H9 (cell line): ENCODE measurements at regions not wholly inside any gene's neighbourhood (a gene's known extent, or its start where the extent isn't known, plus 50 kb on each side); places are given as distances from the start of the nearest gene placed in this dataset.

Experiments
- DNase-seq: peaks from one replicate; pipeline ENCODE4 v3.0.0-alpha.2; 2017
- H2AFZ ChIP-seq: one replicate; pipeline ENCODE4 v1.6.1; 2013; ENCODE audit warnings: mild to moderate bottlenecking, low read length, control low read depth, moderate library complexity
- H2AK5ac ChIP-seq: 2 replicates; pipeline ENCODE4 v1.6.1; 2013; ENCODE audit warnings: low read length, control low read depth, mixed read lengths; ENCODE audit not compliant: insufficient read length
- H2BK120ac ChIP-seq: one replicate; pipeline ENCODE4 v1.6.1; 2013; ENCODE audit warnings: low read depth, mild to moderate bottlenecking, low read length, control low read depth, inconsistent platforms; ENCODE audit not compliant: poor library complexity, severe bottlenecking
- H2BK12ac ChIP-seq: 2 replicates; pipeline ENCODE4 v1.6.1; 2013; ENCODE audit warnings: low read length, control low read depth, mixed read lengths, low read depth; ENCODE audit not compliant: insufficient read length
- H2BK15ac ChIP-seq: 2 replicates; pipeline ENCODE4 v1.6.1; 2013; ENCODE audit warnings: low read depth, low read length, control low read depth
- H2BK20ac ChIP-seq: one replicate; pipeline ENCODE4 v1.6.1; 2013; ENCODE audit warnings: low read depth, mild to moderate bottlenecking, low read length, control low read depth, inconsistent platforms; ENCODE audit not compliant: poor library complexity, severe bottlenecking
- H2BK5ac ChIP-seq: 2 replicates; pipeline ENCODE4 v1.6.1; 2013; ENCODE audit warnings: low read length, control low read depth, mixed read lengths; ENCODE audit not compliant: insufficient read length
- H3K14ac ChIP-seq: 2 replicates; pipeline ENCODE4 v1.6.1; 2013; ENCODE audit warnings: low read length, control low read depth; ENCODE audit not compliant: insufficient read depth
- H3K18ac ChIP-seq: 2 replicates; pipeline ENCODE4 v1.6.1; 2013; ENCODE audit warnings: low read depth, mild to moderate bottlenecking, mixed read lengths, low read length, control low read depth; ENCODE audit not compliant: insufficient read length
- H3K23ac ChIP-seq: 2 replicates; pipeline ENCODE4 v1.6.1; 2013; ENCODE audit warnings: low read length, control low read depth, mixed read lengths, low read depth; ENCODE audit not compliant: insufficient read length
- H3K23me2 ChIP-seq: 2 replicates; pipeline ENCODE4 v1.6.1; 2013; ENCODE audit warnings: low read depth, mild to moderate bottlenecking, mixed read lengths, low read length, control low read depth; ENCODE audit not compliant: insufficient read length, poor library complexity, severe bottlenecking
- H3K27ac ChIP-seq: 2 replicates; pipeline ENCODE4 v1.5.1; 2013; ENCODE audit warnings: low read length, control low read depth, mixed read lengths, low read depth; ENCODE audit not compliant: insufficient read length
- H3K27me3 ChIP-seq: 2 replicates; pipeline ENCODE4 v1.6.1; 2013; ENCODE audit warnings: low read length, control low read depth, inconsistent platforms; ENCODE audit not compliant: insufficient read depth
- H3K4ac ChIP-seq: 2 replicates; pipeline ENCODE4 v1.6.1; 2013; ENCODE audit warnings: low read depth, mild to moderate bottlenecking, control low read depth, inconsistent platforms, low read length, moderate library complexity
- H3K4me1 ChIP-seq: 2 replicates; pipeline ENCODE4 v1.6.1; 2013; ENCODE audit warnings: low read length, control low read depth, inconsistent platforms; ENCODE audit not compliant: insufficient read depth
- H3K4me2 ChIP-seq: 2 replicates; pipeline ENCODE4 v1.6.1; 2013; ENCODE audit warnings: low read length, control low read depth, mixed read lengths; ENCODE audit not compliant: insufficient read length, insufficient read depth
- H3K56ac ChIP-seq: 2 replicates; pipeline ENCODE4 v1.6.1; 2013; ENCODE audit warnings: low read depth, mild to moderate bottlenecking, mixed read lengths, low read length, control low read depth; ENCODE audit not compliant: insufficient read length
- H3K79me1 ChIP-seq: 2 replicates; pipeline ENCODE4 v1.6.1; 2013; ENCODE audit warnings: low read depth, mild to moderate bottlenecking, moderate library complexity, low read length, control low read depth, inconsistent platforms; ENCODE audit not compliant: insufficient read depth, poor library complexity, severe bottlenecking
- H3K79me2 ChIP-seq: 2 replicates; pipeline ENCODE4 v1.6.1; 2013; ENCODE audit warnings: low read length, control low read depth, inconsistent platforms; ENCODE audit not compliant: insufficient read depth
- H3K9ac ChIP-seq: 2 replicates; pipeline ENCODE4 v1.6.1; 2013; ENCODE audit warnings: low read length, control low read depth, mixed read lengths; ENCODE audit not compliant: insufficient read length; ENCODE audit errors: extremely low read depth
- H3K9me3 ChIP-seq: one replicate; pipeline ENCODE4 v1.6.1; 2013; ENCODE audit warnings: low read depth, low read length, inconsistent platforms; ENCODE audit not compliant: control insufficient read depth
- H3T11ph ChIP-seq: one replicate; pipeline ENCODE4 v1.6.1; 2013; ENCODE audit warnings: mild to moderate bottlenecking, low read length, control low read depth, inconsistent platforms
- H4K20me1 ChIP-seq: one replicate; pipeline ENCODE4 v1.6.1; 2013; ENCODE audit not compliant: control insufficient read depth, insufficient read length, insufficient read depth
- H4K5ac ChIP-seq: 2 replicates; pipeline ENCODE4 v1.6.1; 2013; ENCODE audit warnings: low read depth, mild to moderate bottlenecking, mixed read lengths, low read length, control low read depth; ENCODE audit not compliant: insufficient read length
- H4K8ac ChIP-seq: replicated peaks from 2 replicates; pipeline ENCODE4 v1.6.1; 2013; ENCODE audit warnings: low read length, control low read depth, mixed read lengths, low read depth; ENCODE audit not compliant: insufficient read length
- H4K91ac ChIP-seq: 2 replicates; pipeline ENCODE4 v1.6.1; 2013; ENCODE audit warnings: low read depth, mild to moderate bottlenecking, moderate library complexity, mixed read lengths, low read length, control low read depth; ENCODE audit not compliant: insufficient read length
- H3K27ac Mint-ChIP-seq, 3 experiments: 2 replicates in 2 of 3; 3 replicates in 1 of 3; pipeline ENCODE4 v1.8.0; 2020 to 2021; ENCODE audit warnings: mixed read lengths in 3 of 3, mild to moderate bottlenecking in 1 of 3, moderate library complexity in 1 of 3
- H3K27me3 Mint-ChIP-seq: 2 replicates; pipeline ENCODE4 v1.8.0; 2021; ENCODE audit warnings: low read depth, mild to moderate bottlenecking, moderate library complexity, mixed read lengths
- H3K36me3 Mint-ChIP-seq, 3 experiments: 2 replicates in 2 of 3; 3 replicates in 1 of 3; pipeline ENCODE4 v1.8.0; 2020 to 2021; ENCODE audit warnings: low read depth in 3 of 3, mixed read lengths in 3 of 3; ENCODE audit not compliant: insufficient read depth in 1 of 3
- H3K4me1 Mint-ChIP-seq, 2 experiments: 2 replicates each; pipeline ENCODE4 v1.8.0; 2020; ENCODE audit warnings: mixed read lengths in 2 of 2
- H3K4me3 Mint-ChIP-seq, 2 experiments: 2 replicates in 1 of 2; 3 replicates in 1 of 2; pipeline ENCODE4 v1.8.0; 2020 to 2021; ENCODE audit warnings: mild to moderate bottlenecking in 2 of 2, mixed read lengths in 2 of 2, moderate library complexity in 1 of 2
- H3K9me3 Mint-ChIP-seq, 2 experiments: 2 replicates in 1 of 2; 3 replicates in 1 of 2; pipeline ENCODE4 v1.8.0; 2020; ENCODE audit warnings: mild to moderate bottlenecking in 2 of 2, mixed read lengths in 2 of 2, moderate library complexity in 1 of 2
- WGBS: extraction: QIAGEN DNeasy Blood & Tissue Kit; methylation state at CpG from one replicate; pipeline ENCODE4 v1.1.7; 2013; ENCODE audit warnings: missing lambda C conversion rate, low lambda C conversion rate, mixed read lengths; ENCODE audit not compliant: insufficient read length; ENCODE audit errors: extremely low coverage; 5-methylcytosine and 5-hydroxymethylcytosine counted together
- TF ChIP-seq, protein P1 (sequence below): fragments of 200-600 bp; sonication (generic); conservative IDR thresholded peaks from 3 replicates; pipeline ENCODE4 v1.8.0; 2021; ENCODE audit warnings: antibody characterized with exemption, mild to moderate bottlenecking

DNA sequence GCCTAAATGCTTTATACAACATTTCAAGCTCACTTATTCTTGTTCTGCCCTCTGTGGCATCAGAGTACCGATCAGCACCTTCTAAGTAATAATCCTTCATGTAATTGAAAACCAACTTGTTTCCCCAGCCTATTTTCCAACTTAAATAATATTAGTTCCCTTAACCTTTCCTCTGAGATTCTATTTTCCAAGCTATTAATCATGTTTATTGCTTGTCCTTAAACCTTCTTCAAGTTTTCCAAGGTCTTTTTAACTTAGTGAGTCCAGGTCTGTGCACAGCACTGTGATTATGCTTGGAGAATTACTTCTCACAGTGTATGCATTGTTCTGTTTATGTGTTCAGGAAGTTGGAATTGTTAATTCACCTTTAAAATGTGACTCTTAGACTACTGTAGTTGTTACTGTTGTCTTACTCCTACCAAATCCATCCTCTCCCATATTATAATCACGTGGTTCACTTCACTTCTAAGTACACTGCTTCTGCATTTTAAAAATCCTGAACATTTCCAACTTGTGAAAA is 1039.3 kb upstream of the FOXG1 start:
- no peaks in the 10 kb centered on the region for H3K4me1 ChIP-seq
- no peak overlapping the region for H3K4ac ChIP-seq
- no peak overlapping the region for H3K18ac ChIP-seq
- H3K9ac ChIP-seq = no peak overlapping the region
- H2BK20ac ChIP-seq = no peak overlapping the region
- no peak overlapping the region for H2BK12ac ChIP-seq
- H3T11ph ChIP-seq = no peak overlapping the region
- H3K27ac ChIP-seq = no peak overlapping the region
- no peaks in the 10 kb centered on the region for H3K9me3 ChIP-seq
- no peak overlapping the region for H3K23ac ChIP-seq
- H2AK5ac ChIP-seq = no peak overlapping the region
- H3K14ac ChIP-seq = no peak overlapping the region
- no peak overlapping the region for H4K91ac ChIP-seq
- H4K8ac ChIP-seq = no peak overlapping the region
- no peaks in the 10 kb centered on the region for H3K27me3 ChIP-seq
- H2BK5ac ChIP-seq = no peak overlapping the region
- H3K27me3 Mint-ChIP-seq = no peaks in the 10 kb centered on the region
- H3K4me3 Mint-ChIP-seq = no peak overlapping the region
- H3K4me2 ChIP-seq = no peak overlapping the region
- H3K27ac Mint-ChIP-seq = no peak overlapping the region
- no peak overlapping the region for H3K56ac ChIP-seq
- no peaks in the 10 kb centered on the region for H3K79me2 ChIP-seq
- H2BK15ac ChIP-seq = no peak overlapping the region
- TF ChIP-seq, protein P1, sequence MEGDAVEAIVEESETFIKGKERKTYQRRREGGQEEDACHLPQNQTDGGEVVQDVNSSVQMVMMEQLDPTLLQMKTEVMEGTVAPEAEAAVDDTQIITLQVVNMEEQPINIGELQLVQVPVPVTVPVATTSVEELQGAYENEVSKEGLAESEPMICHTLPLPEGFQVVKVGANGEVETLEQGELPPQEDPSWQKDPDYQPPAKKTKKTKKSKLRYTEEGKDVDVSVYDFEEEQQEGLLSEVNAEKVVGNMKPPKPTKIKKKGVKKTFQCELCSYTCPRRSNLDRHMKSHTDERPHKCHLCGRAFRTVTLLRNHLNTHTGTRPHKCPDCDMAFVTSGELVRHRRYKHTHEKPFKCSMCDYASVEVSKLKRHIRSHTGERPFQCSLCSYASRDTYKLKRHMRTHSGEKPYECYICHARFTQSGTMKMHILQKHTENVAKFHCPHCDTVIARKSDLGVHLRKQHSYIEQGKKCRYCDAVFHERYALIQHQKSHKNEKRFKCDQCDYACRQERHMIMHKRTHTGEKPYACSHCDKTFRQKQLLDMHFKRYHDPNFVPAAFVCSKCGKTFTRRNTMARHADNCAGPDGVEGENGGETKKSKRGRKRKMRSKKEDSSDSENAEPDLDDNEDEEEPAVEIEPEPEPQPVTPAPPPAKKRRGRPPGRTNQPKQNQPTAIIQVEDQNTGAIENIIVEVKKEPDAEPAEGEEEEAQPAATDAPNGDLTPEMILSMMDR = no peak
- H3K9me3 Mint-ChIP-seq = no peaks in the 10 kb centered on the region
- no peaks in the 10 kb centered on the region for H4K20me1 ChIP-seq
- peaks cover 5 to 8% of the 10 kb centered on the region in 2 experiments for H3K4me1 Mint-ChIP-seq
- no peaks in the 10 kb centered on the region for H3K36me3 Mint-ChIP-seq
- H4K5ac ChIP-seq = no peak overlapping the region
- no peaks in the 10 kb centered on the region for H3K79me1 ChIP-seq
- no peak overlapping the region for H2BK120ac ChIP-seq
- WGBS = no CpG with 5 or more reads among the region's 2 CpGs
- no peak for DNase-seq
- no peaks in the 10 kb centered on the region for H3K23me2 ChIP-seq
- H2AFZ ChIP-seq = no peak overlapping the region
